AG20443 (cell line): ENCODE measurements at regions not wholly inside any gene's neighbourhood (a gene's known extent, or its start where the extent isn't known, plus 50 kb on each side); places are given as distances from the start of the nearest gene placed in this dataset.

Experiments used
- DNase-seq: peaks from one replicate; pipeline ENCODE4 v3.0.0; 2012; ENCODE audit warnings: low spot score, mixed read lengths

GRCh38 chr2:221822416-221822815, 250.3 kb upstream of the EPHA4 start:
- peak; percentile 12 for DNase-seq

- no peak for DNase-seq
Observed at GRCh38 chr2:221818616-221819320, 246.7 kb upstream of the EPHA4 start.

GRCh38 chr2:221817878-221818277, 245.8 kb upstream of the EPHA4 start:
- DNase-seq, result no peak

GRCh38 chr2:221817052-221817451, 244.9 kb upstream of the EPHA4 start:
- peak; percentile 17 for DNase-seq

- no peak for DNase-seq
Observed at GRCh38 chr2:221816566-221816965, 244.5 kb upstream of the EPHA4 start.

- no peak for DNase-seq
Observed at GRCh38 chr2:221810650-221811049, 238.5 kb upstream of the EPHA4 start.

- no peak for DNase-seq
Observed at GRCh38 chr2:221810245-221810644, 238.1 kb upstream of the EPHA4 start.

- no peak for DNase-seq
Observed at GRCh38 chr2:221808488-221808887, 236.4 kb upstream of the EPHA4 start.

- DNase-seq, result no peak
Observed at GRCh38 chr2:221807706-221808105, 235.6 kb upstream of the EPHA4 start.

- no peak for DNase-seq
Observed at GRCh38 chr2:221802089-221802488, 230.0 kb upstream of the EPHA4 start.

- no peak for DNase-seq
Observed at GRCh38 chr2:221792971-221793521, 220.9 kb upstream of the EPHA4 start.

- DNase-seq, result no peak
Observed at GRCh38 chr2:221791844-221792243, 219.7 kb upstream of the EPHA4 start.

- DNase-seq, result no peak
Observed at GRCh38 chr2:221787561-221787960, 215.5 kb upstream of the EPHA4 start.

- DNase-seq, result no peak
Observed at GRCh38 chr2:221786297-221786926, 214.3 kb upstream of the EPHA4 start.

GRCh38 chr2:221780281-221780688, 208.2 kb upstream of the EPHA4 start:
- peak; percentile 39 for DNase-seq

GRCh38 chr2:221779614-221780067, 207.5 kb upstream of the EPHA4 start:
- peak; percentile 81 for DNase-seq

GRCh38 chr2:221778025-221778424, 205.9 kb upstream of the EPHA4 start:
- no peak for DNase-seq

GRCh38 chr2:221777119-221777518, 205.0 kb upstream of the EPHA4 start:
- DNase-seq, result no peak

- DNase-seq, result no peak
Observed at GRCh38 chr2:221775096-221775495, 203.0 kb upstream of the EPHA4 start.

- no peak for DNase-seq
Observed at GRCh38 chr2:221774136-221774535, 202.0 kb upstream of the EPHA4 start.

GRCh38 chr2:221771297-221771696, 199.2 kb upstream of the EPHA4 start:
- DNase-seq, result no peak

- DNase-seq, result no peak
Observed at GRCh38 chr2:221767106-221768012, 195.3 kb upstream of the EPHA4 start.
